GM13977 (cell line): ENCODE measurements at regions not wholly inside any gene's neighbourhood (a gene's known extent, or its start where the extent isn't known, plus 50 kb on each side); places are given as distances from the start of the nearest gene placed in this dataset.

ENCODE experiments used
- DNase-seq: peaks from one replicate; pipeline ENCODE4 v3.0.0; 2012; ENCODE audit warnings: low spot score
- in situ Hi-C: fragments of 300-500 bp; cut with MboI; formaldehyde crosslinking; loops from one replicate; pipeline ENCODE4 v1.12.0; 2022; ENCODE audit warnings: low sequenced_read_pairs, low pct_unique_long_range_greater_than_20kb, mixed read lengths, inconsistent platforms; ENCODE audit not compliant: unreplicated experiment
- TF ChIP-seq, protein P1 (sequence below): IDR thresholded peaks from 2 replicates; pipeline ENCODE4 v1.5.1; 2012; ENCODE audit warnings: mild to moderate bottlenecking, control low read depth; ENCODE audit not compliant: insufficient read depth; ENCODE audit errors: extremely low read depth, missing control alignments

DNA sequence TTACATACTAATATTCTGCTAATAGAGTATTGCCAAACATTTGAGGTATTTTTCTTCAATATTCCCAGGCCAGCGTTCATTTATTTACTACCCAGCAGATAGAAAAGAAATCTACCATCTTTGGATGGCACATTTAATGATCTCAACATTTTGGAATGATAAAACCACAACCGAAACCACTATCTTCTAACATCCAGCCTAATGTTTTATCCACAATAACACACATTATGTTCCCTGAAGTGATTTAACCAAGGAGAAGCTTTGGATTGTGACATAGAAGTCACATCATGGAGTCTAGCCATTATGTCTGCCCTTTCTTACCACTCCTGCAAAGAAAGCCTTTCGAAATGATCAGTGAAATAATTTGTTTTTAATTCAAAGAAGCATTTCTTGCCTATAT, 497.1 kb upstream of the PLXNA2 start:
- DNase-seq = no peak
- in situ Hi-C loops = no loop called here
- TF ChIP-seq, protein P1, sequence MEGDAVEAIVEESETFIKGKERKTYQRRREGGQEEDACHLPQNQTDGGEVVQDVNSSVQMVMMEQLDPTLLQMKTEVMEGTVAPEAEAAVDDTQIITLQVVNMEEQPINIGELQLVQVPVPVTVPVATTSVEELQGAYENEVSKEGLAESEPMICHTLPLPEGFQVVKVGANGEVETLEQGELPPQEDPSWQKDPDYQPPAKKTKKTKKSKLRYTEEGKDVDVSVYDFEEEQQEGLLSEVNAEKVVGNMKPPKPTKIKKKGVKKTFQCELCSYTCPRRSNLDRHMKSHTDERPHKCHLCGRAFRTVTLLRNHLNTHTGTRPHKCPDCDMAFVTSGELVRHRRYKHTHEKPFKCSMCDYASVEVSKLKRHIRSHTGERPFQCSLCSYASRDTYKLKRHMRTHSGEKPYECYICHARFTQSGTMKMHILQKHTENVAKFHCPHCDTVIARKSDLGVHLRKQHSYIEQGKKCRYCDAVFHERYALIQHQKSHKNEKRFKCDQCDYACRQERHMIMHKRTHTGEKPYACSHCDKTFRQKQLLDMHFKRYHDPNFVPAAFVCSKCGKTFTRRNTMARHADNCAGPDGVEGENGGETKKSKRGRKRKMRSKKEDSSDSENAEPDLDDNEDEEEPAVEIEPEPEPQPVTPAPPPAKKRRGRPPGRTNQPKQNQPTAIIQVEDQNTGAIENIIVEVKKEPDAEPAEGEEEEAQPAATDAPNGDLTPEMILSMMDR = no peak

DNA sequence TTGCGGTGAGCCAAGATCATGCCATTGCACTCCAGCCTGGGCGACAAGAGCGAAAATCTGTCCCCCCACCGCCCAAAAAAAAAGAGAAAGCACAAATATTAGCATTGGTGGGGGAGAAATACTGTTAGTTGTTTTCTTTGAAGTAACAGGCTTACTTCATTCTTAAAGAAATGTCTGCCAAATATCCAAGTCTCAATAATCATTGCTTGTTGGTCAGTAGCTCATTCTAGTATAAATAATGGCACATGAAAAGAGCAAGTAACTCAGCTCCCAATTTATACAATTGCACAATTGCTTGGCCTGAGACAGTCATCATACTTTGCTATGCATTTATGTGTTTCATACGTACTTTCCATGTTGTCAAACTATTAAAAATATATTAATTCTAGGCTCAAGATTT, 499.2 kb upstream of the PLXNA2 start:
- in situ Hi-C loops = no loop called here
- DNase-seq = no peak
- TF ChIP-seq, protein P1 = no peak

DNA sequence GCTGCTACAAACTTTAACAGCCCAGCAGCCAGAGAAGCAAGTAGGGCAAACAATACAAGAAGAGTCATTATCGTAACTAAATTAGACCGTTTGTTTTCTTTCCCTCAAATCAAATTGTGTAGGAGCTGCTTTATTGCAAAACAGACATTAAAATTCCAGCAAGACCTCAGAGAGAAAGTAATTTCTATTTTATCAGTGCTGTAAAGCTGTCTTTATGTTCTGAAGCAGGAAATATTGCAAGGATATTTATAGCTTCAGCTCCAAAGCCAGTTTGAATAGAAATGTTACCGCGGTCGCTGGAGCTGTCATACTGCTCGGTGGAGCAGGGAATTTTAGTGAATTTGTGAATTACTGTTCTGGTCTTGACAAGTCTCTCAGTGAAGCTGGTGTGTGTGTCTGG, 503.8 kb upstream of the PLXNA2 start:
- TF ChIP-seq, protein P1 = no peak
- in situ Hi-C loops = no loop called here
- DNase-seq = no peak

DNA sequence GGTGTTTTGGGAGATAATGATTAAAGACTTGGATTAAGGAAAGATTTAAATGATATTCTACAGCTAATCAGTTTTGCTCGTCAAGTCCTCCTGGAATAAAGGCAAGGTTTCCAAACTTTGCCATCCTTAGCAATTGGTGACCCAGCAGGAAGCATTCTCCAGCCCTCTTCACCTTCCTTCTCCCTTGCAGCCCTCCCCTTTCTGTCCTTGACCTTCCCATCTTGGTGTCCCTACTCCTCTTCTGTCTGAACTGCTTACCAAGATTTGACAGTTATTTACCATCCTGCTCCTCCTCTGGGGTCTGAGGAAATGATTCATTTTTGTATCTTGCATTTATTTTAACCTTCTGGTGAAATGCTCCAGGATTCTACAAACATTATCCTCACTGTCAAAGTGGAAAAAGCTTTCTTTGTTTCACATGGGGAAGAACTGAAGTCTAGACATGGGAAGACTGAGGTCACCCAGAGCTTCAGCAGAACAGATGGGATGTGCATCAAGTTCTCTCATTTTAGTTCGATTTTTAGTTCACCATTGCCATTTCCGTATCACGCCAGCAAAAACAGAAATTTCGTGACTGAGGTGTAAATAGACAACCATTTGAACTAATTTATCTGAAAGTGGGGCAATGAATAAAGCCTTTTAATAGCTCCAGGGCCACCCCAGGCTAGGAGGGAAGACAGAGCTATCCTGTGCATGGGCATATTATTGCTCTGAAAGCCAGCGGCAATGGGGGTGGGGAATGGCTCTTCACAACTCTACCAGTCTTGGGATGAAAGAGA, 504.4 kb upstream of the PLXNA2 start:
- in situ Hi-C loops = no loop called here
- TF ChIP-seq, protein P1 = no peak
- no peak for DNase-seq

DNA sequence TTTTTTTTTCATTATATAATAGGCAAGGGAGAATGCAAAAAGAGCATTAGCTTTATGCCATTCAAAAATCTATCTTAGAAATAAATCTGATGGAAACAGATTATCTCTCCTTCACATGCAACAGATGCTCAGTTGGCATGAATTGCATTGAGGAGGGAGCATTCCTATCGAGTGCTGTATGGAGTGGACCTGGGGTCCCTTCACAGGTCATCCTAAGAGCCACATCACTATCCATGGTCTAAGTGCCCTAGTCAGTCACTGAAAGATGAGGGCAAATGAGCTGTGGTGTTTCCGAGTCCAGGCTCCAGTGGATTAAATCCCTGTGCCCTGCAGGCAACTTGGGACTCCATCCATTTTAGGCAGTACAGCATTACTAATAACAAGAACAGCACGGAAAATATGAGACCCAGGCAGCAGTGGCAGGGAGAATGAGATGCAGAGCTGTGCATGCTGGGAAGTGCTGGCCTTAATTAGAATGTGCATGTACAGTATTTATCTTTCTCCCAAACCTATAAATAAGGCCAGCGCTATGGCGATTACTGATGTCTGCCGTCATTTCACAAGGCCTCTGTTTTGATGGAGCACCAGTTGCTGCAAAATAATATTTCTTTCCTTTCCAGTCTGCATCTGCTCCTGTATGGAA, 512.3 kb upstream of the PLXNA2 start:
- DNase-seq = no peak
- TF ChIP-seq, protein P1 = no peak
- in situ Hi-C loops = no loop called here

DNA sequence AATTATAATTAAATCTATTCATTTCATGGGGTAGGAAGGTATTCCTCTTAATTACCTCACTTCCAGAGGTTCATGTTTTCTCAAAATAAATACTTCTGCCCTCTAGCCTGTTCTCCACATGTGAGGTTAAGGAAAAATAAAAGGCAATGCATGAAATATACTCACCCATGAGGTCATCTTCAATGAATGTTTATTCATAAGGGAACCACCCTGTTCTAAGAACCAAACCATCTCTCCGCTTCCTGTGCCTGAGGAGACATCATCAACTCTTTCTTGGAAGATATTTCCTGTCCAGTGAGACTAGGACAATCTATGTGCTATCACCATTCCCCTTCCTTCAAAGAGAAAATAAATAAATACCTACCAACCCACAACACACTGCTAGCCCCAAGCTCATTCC, 513.7 kb upstream of the PLXNA2 start:
- in situ Hi-C loops = no loop called here
- no peak for DNase-seq
- TF ChIP-seq, protein P1 = no peak
